Activated naive CD8-positive, alpha-beta T cell treated with anti-CD3 and anti-CD28 coated beads, Interleukin-2, amount 10 ng/mL, durations not matched to agents 7 days and 5 days (primary cell): ENCODE measurements at regions not wholly inside any gene's neighbourhood (a gene's known extent, or its start where the extent isn't known, plus 50 kb on each side); places are given as distances from the start of the nearest gene placed in this dataset.
"Not testable (repeated sequence)": the region's sequence is repeated elsewhere in the genome, so short reads cannot be mapped to it uniquely, and the experiment has no call there.

Source experiments
- ATAC-seq: fragments of 150-1000 bp; cut with Tn5 transposase; one replicate; pipeline ENCODE4 v1.10.0; 2021; ENCODE audit warnings: low read depth, moderate library complexity
- POLR2A ChIA-PET: fragments of 350-600 bp; sonication (Branson Sonifier 250); formaldehyde crosslinking; loops from one replicate; lab custom pipeline; 2021; ENCODE audit warnings: antibody characterized with exemption; lab: Charles Lee
- DNase-seq: peaks from one replicate; pipeline ENCODE4 v3.0.0; 2021
- H3K27ac Mint-ChIP-seq: one replicate; pipeline ENCODE4 v1.8.0; 2022; ENCODE audit warnings: mild to moderate bottlenecking, mixed read lengths
- H3K27me3 Mint-ChIP-seq: one replicate; pipeline ENCODE4 v1.8.0; 2022; ENCODE audit warnings: mild to moderate bottlenecking, moderate library complexity, mixed read lengths
- H3K36me3 Mint-ChIP-seq: one replicate; pipeline ENCODE4 v1.8.0; 2021; ENCODE audit warnings: mild to moderate bottlenecking, mixed read lengths
- H3K4me1 Mint-ChIP-seq: one replicate; pipeline ENCODE4 v1.8.0; 2021; ENCODE audit warnings: mixed read lengths
- H3K4me3 Mint-ChIP-seq: one replicate; pipeline ENCODE4 v1.8.0; 2022; ENCODE audit warnings: mild to moderate bottlenecking, moderate library complexity, mixed read lengths
- H3K9me3 Mint-ChIP-seq: one replicate; pipeline ENCODE4 v1.8.0; 2021; ENCODE audit warnings: mixed read lengths

DNA sequence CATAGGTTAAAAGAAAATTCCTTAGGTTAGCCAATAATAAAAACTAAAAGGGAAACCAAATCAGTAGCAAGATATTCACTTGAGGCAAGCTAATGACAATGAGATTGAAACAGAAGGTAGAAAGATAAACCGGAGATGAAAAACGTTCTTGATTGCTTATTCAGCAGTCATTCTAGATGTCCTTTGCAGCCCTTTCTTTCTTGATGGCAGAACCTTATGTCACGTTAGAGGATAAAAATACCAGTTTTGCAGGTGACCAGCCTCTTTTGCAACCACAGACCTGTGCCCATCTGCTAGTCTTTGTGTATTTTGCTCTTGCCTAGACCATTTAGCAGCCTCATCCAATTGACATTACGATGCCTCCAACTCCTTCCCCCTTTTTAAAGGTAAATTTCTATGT, 337.8 kb downstream of the DMAC1 start:
- Mint-ChIP-seq H3K27me3 (peaks cover 4% of the 10 kb centered on the region), H3K4me1 (no peaks in the 10 kb centered on the region), H3K9me3 (no peaks in the 10 kb centered on the region), H3K36me3 (no peaks in the 10 kb centered on the region), H3K27ac (no peak overlapping the region), H3K4me3 (no peak overlapping the region)
- ATAC-seq = no peak
- POLR2A ChIA-PET = no interaction called here
- DNase-seq = no peak

DNA sequence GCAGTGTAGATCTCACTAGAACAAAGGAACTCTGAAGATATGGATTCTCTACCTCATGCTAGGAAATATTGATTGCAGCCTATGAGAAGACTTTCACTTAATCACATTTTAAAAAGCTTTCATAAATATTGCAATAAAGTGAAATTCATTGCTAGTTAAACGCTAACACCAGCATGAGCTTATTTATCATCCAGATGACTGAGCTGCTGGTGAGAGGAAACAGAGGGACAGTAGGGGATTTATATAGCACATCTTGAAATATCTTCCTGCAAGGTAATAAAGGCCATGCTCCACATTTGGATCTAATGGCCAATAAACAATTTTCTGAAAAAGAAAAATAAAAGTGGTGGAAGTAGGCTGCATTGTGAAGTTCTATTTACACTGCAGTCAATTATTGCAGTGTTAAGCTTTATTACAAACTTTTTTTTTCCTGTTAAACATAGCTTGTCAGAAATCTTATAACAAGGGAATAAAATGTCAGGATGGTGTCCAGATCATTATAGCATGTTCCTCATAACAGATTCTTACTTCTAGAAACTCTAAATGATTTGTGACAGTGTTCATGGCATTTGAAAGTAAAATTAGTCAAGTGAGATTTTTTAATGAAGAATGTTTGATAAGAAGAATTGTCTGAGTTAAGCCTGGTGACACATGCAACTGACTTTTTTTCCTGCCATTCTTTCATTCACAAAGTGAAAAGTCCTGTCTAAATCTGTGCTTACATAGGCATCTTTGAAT, 342.6 kb downstream of the DMAC1 start:
- H3K27me3 Mint-ChIP-seq = peaks cover 7% of the 10 kb centered on the region
- ATAC-seq (no peak), DNase-seq (no peak)
- H3K36me3 Mint-ChIP-seq = no peaks in the 10 kb centered on the region
- no peaks in the 10 kb centered on the region for H3K4me1 Mint-ChIP-seq
- H3K4me3 Mint-ChIP-seq = no peak overlapping the region
- POLR2A ChIA-PET = no interaction called here
- H3K9me3 Mint-ChIP-seq = no peaks in the 10 kb centered on the region
- no peak overlapping the region for H3K27ac Mint-ChIP-seq

DNA sequence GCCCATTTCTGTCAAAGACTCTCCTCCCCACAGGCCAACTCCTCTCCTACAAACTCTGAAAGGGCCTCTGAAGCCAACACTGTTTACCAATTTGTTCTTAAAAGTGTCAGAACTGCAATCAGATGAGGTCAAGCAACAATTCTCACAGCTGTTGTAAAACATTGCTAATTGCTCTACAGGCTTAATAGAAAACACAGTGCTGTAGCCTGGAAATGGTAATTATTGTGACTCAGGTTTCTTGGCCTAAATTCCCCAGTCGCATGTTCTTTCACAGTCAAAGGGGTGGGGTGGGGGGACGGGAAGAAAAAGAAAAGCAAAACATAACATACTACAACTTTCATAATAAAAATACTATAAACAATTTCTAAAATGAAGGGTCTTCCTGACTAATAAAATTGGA, 343.2 kb downstream of the DMAC1 start:
- DNase-seq (no peak), ATAC-seq (no peak)
- Mint-ChIP-seq H3K27me3 (peaks cover 7% of the 10 kb centered on the region), H3K4me3 (no peak overlapping the region), H3K4me1 (no peaks in the 10 kb centered on the region), H3K27ac (no peak overlapping the region), H3K36me3 (no peaks in the 10 kb centered on the region), H3K9me3 (no peaks in the 10 kb centered on the region)
- POLR2A ChIA-PET = no interaction called here

DNA sequence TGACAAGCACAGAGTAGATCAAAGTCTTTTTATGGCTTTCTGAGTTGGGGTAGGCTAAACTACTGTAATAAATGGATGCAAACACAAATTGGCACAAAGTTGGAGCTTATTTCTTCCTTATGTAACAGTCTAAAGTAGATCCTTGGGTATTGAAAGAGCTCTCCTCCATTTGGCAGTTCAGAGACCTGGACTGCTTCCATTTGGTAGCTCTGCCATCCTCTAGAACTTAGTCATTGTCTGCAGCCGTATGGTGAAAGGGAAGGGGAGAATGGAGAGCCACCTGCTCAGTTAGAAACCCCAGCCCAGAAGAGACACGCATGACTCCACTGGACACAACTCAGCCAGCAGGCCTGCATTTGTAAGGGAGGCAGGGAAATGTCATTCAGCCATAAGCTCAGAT, 345.0 kb downstream of the DMAC1 start:
- Mint-ChIP-seq H3K36me3 (no peaks in the 10 kb centered on the region), H3K27me3 (peaks cover 14% of the 10 kb centered on the region), H3K4me3 (no peak overlapping the region), H3K9me3 (no peaks in the 10 kb centered on the region), H3K27ac (no peak overlapping the region), H3K4me1 (no peaks in the 10 kb centered on the region)
- no peak for ATAC-seq
- POLR2A ChIA-PET = no interaction called here
- DNase-seq = no peak

DNA sequence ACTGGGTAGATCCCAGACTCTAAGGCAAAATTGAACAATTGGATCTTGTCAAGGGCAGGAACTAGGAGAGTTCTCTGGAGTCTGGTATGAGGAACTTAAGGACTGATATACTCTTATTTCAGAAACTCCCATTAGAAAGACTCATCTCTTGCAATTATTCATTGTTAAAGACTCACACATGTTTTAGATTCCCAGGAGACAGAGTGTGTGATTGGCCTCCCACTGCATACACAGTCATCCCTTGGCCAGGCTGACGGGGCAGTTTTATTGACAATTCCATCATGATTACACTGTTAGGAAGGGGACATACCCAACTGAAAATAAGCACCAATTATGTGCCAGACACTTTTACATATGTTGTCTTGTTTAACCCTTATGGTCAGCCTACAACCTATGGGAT, 347.2 kb downstream of the DMAC1 start:
- DNase-seq (no peak), ATAC-seq (no peak)
- POLR2A ChIA-PET = no interaction called here
- Mint-ChIP-seq H3K9me3 (no peaks in the 10 kb centered on the region), H3K27me3 (peaks cover 14% of the 10 kb centered on the region), H3K36me3 (no peaks in the 10 kb centered on the region), H3K4me3 (no peak overlapping the region), H3K27ac (no peak overlapping the region), H3K4me1 (no peaks in the 10 kb centered on the region)

DNA sequence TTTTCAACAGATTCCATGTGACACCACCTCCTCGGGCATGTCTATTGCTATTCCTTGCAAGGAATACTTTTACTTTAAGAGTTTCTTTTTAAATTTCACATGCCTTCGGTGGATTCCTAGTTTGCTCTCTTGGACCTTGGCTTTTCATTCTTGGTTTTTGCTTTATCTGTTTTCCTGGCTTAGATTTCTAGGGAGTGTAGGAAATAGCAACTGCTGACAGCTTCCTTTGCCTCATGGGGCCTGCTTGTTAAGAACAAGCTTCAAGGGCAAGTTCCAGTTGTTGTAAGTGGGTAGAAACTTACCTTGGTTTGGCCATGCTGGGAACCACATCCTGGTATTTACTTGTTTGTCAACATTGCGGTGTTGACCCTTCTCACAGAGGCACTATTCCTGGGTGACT, 348.5 kb downstream of the DMAC1 start:
- H3K36me3 Mint-ChIP-seq = no peaks in the 10 kb centered on the region
- DNase-seq (no peak), ATAC-seq (no peak)
- POLR2A ChIA-PET = no interaction called here
- peaks cover 14% of the 10 kb centered on the region for H3K27me3 Mint-ChIP-seq
- no peak overlapping the region for H3K27ac Mint-ChIP-seq
- H3K9me3 Mint-ChIP-seq = peaks cover 3% of the 10 kb centered on the region
- no peaks in the 10 kb centered on the region for H3K4me1 Mint-ChIP-seq
- no peak overlapping the region for H3K4me3 Mint-ChIP-seq

DNA sequence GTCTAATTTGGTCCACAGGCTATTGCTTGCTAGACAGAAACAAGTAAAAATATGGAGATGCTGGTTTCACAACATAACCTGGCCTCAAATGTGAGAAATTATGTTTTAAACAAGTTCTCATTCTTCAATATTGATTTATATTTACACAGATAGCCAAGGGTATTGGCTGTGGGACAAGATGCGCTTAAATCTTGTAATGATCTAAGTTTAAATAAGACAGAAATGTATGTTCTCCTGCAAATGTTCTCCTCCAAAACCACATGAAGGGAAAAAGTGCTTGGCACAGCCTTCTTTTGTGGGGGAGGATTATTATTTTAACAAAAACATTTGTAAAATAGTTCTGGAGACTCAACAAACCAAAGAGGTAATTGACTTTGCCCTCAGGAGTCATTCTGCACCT, 356.0 kb downstream of the DMAC1 start:
- peaks cover 5% of the 10 kb centered on the region for H3K9me3 Mint-ChIP-seq
- DNase-seq (no peak), ATAC-seq (no peak)
- H3K27me3 Mint-ChIP-seq = peaks cover 1% of the 10 kb centered on the region
- POLR2A ChIA-PET = no interaction called here
- no peaks in the 10 kb centered on the region for H3K4me1 Mint-ChIP-seq
- no peaks in the 10 kb centered on the region for H3K36me3 Mint-ChIP-seq
- no peak overlapping the region for H3K27ac Mint-ChIP-seq
- no peak overlapping the region for H3K4me3 Mint-ChIP-seq

DNA sequence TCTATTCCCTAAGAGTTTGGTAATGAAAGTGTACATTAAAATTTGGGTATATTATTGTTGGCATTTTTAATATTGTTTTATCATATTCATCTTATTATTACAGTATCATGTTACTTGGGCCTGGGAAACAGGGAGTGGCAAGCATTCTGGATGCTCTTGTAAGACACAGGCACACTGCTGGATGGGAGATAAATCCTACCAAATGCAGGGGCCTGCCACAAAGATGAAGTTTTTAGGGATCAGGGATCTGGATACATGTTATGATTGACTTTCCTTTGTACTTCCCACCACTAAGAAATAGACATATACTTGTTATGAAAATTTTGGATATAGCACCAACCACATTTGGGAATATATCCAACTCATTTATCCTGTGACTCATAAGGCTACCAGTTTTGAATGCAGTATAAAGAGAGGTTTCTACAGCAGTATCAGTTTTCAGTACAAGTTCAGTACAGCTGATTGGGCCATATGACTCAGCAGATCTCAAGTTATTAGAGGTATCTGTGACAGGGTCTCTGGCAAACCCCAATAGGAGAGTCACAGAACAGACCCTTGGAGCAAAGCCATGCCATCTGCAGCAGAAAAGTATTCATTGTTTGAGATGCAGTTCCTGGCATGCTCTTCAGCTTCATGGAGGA, 360.1 kb downstream of the DMAC1 start:
- DNase-seq = no peak
- no peaks in the 10 kb centered on the region for H3K36me3 Mint-ChIP-seq
- no peaks in the 10 kb centered on the region for H3K4me1 Mint-ChIP-seq
- ATAC-seq = no peak
- H3K9me3 Mint-ChIP-seq = no peaks in the 10 kb centered on the region
- no peak overlapping the region for H3K27ac Mint-ChIP-seq
- H3K27me3 Mint-ChIP-seq = peaks cover 7% of the 10 kb centered on the region
- POLR2A ChIA-PET = no interaction called here
- no peak overlapping the region for H3K4me3 Mint-ChIP-seq

DNA sequence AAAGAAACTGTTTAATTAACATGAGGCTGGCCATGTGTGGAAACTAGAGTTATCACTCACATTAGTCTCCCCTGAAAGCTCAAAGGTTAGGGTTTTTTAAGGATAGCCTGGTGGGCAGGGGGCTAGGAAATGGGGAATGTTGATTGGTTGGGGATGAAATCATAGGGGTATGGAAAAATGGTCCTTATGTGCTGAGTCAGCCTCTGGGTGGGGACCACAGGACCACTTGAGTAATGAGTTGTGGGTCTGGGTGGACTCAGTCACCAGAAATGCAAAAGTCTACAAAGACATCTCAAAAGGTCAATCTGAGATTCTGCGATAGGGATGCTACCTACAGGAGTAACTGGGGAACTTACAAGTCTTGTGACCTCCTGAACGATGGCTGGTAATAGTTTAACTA, 362.8 kb downstream of the DMAC1 start:
- POLR2A ChIA-PET = no interaction called here
- H3K36me3 Mint-ChIP-seq = no peaks in the 10 kb centered on the region

DNA sequence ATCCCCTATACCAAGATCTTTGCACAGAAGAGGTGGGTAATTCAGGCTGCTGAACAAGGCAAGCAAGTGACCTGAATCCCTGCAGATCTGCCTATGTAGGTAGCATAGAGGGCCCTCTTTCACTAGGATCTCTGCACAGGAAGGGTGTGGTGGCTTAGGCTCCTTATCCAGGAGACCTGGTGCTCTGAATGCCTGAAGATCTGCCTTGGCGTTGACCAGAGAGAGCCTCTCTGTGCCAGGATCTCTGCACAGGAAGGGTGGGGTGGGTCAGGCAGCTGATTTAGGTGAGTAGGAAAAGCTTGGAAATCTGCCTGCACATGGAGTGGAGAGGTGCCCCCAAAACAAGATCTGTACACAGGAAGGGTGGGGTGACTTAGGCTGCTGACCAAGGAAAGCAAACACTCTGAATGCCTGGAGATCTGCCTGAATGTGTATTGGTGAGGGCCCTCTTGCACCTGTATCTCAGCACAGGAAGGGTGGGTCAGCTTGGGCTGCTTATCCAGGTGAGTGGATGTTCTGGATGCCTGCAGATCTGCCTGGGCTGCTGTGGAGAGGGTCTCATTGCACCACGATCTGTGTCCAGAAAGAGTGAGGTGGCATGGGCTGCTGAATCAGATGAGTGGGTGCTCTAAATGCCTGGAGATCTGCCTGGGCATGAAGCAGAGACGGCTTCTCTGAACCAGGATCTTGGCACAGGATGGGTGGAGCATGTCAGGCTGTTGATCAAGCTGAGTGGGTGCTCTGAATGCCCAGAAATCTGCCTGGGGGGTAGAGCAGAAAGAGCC, 365.9 kb downstream of the DMAC1 start:
- H3K4me1 Mint-ChIP-seq = no peaks in the 10 kb centered on the region
- no peaks in the 10 kb centered on the region for H3K36me3 Mint-ChIP-seq
- ATAC-seq (no peak), DNase-seq (no peak)
- no peak overlapping the region for H3K27ac Mint-ChIP-seq
- H3K4me3 Mint-ChIP-seq = no peak overlapping the region
- H3K27me3 Mint-ChIP-seq = peaks cover 7% of the 10 kb centered on the region
- POLR2A ChIA-PET = no interaction called here
- peaks cover 2% of the 10 kb centered on the region for H3K9me3 Mint-ChIP-seq

More for the DNA sequence above, 362.8 kb downstream of the DMAC1 start:
- Mint-ChIP-seq H3K27ac (no peak overlapping the region), H3K4me3 (no peak overlapping the region), H3K9me3 (no peaks in the 10 kb centered on the region), H3K4me1 (no peaks in the 10 kb centered on the region), H3K27me3 (peaks cover 7% of the 10 kb centered on the region)
- DNase-seq (no peak), ATAC-seq (no peak)

DNA sequence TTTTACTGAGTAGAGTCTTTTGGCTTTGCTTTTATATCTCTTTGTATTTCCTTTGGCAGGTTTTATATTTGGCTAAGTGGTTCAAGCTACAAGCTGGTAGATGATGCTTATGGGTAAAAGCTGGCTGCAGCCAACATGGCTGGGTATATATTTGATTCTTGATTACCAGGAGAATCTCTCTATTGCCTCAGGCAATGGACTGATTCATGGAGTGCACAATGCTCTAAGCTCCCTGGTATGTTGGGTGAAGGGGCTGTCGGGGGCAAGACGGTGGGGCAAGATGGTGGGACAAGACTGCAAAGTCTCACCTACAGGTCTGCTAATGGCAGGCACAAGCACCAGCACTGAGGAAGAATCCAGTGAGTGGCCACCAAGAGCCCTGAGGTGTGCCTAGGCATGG, 366.6 kb downstream of the DMAC1 start:
- H3K4me3 Mint-ChIP-seq = no peak overlapping the region
- no peaks in the 10 kb centered on the region for H3K4me1 Mint-ChIP-seq
- POLR2A ChIA-PET = no interaction called here
- DNase-seq = no peak
- peaks cover 2% of the 10 kb centered on the region for H3K9me3 Mint-ChIP-seq
- no peak overlapping the region for H3K27ac Mint-ChIP-seq
- no peaks in the 10 kb centered on the region for H3K36me3 Mint-ChIP-seq
- ATAC-seq = no peak
- peaks cover 6% of the 10 kb centered on the region for H3K27me3 Mint-ChIP-seq

DNA sequence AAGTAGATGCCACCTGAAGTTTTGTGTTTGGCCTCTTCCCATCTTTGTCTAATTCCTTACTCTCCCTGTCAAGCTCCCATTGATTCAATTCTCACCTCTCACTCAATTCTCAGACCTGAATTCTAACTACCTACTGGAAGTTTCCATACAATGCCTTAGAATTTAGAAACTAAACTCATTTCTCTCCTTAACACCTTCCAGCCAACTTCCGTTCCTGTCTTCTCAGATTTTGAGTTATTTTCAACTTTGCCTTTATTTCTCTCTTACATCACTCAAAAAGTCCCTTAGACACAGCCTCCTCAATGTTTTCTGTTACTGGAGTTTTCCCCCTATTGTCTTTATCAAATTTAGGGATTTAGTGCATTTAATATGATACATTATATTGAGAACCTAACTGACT, 382.2 kb downstream of the DMAC1 start:
- POLR2A ChIA-PET, ATAC-seq, H3K27ac Mint-ChIP-seq, H3K27me3 Mint-ChIP-seq, DNase-seq, H3K4me1 Mint-ChIP-seq, H3K4me3 Mint-ChIP-seq, H3K9me3 Mint-ChIP-seq, H3K36me3 Mint-ChIP-seq: not testable (repeated sequence)

DNA sequence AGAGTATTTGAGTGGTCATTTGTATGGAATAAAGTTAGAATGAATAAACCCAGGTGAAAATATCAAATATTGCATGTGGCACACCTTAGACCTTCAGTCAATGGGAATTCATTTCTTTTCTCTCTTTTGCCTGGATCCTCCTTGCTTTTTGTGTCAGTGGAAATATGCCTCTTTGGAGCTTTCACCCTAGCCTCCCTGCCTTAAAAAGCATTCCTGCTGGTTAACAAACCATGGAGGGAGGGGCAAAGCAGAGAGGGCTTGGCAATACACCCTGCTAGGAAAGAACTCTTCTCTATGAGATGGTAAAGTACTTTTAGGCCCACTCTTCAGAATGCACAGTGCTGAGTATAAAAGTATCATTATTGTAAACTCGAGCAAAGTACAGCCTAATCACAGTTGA, 383.7 kb downstream of the DMAC1 start:
- Mint-ChIP-seq H3K27me3 (peaks cover 2% of the 10 kb centered on the region), H3K36me3 (no peaks in the 10 kb centered on the region), H3K9me3 (peaks cover 3% of the 10 kb centered on the region), H3K4me3 (no peak overlapping the region), H3K27ac (no peak overlapping the region), H3K4me1 (no peaks in the 10 kb centered on the region)
- POLR2A ChIA-PET = no interaction called here
- no peak for DNase-seq
- no peak for ATAC-seq

DNA sequence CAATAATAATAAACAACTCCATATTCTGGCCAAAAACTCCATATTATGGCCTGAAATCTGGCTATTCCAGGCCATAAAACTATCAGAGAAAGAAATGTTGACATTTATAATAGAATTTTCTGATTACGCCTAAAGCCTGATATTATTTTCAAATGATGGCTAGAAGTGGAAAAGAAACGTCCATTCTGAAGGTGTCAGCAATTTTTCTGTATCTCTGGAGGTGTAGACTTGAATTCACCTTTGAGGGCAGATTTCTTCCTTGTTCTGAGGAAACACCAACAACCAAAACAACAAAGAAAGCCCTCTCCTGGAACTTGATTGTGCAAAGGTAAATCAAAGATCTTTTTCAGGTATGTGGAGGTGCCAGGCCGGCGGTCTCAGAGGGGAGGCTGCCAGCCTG, 390.7 kb downstream of the DMAC1 start:
- DNase-seq = no peak
- no peak overlapping the region for H3K27ac Mint-ChIP-seq
- H3K36me3 Mint-ChIP-seq = no peaks in the 10 kb centered on the region
- H3K9me3 Mint-ChIP-seq = no peaks in the 10 kb centered on the region
- peaks cover 4% of the 10 kb centered on the region for H3K27me3 Mint-ChIP-seq
- no peak for ATAC-seq
- H3K4me3 Mint-ChIP-seq = no peak overlapping the region
- POLR2A ChIA-PET = no interaction called here
- peaks cover 5% of the 10 kb centered on the region for H3K4me1 Mint-ChIP-seq
